ENCODE measurements at regions not wholly inside any gene's neighbourhood (a gene's known extent, or its start where the extent isn't known, plus 50 kb on each side); places are given as distances from the start of the nearest gene placed in this dataset.

- POLR2A ChIA-PET = no interaction called here
- no peaks in the 10 kb centered on the region for H3K27me3 ChIP-seq (ENCODE audit: control insufficient read depth, insufficient read depth, low read length)
- DNase-seq (ENCODE audit: low read depth, low spot score) (no peak), ATAC-seq (no peak)
- H3K4me1 ChIP-seq (ENCODE audit: control insufficient read depth, insufficient read depth, low read length) = no peaks in the 10 kb centered on the region
- no TSS peak for BruUV-seq (replicated peaks)
- no peak overlapping the region for H3K27ac ChIP-seq (ENCODE audit: low read length)
- CTCF ChIA-PET = no interaction called here
- TF ChIP-seq, protein P1, sequence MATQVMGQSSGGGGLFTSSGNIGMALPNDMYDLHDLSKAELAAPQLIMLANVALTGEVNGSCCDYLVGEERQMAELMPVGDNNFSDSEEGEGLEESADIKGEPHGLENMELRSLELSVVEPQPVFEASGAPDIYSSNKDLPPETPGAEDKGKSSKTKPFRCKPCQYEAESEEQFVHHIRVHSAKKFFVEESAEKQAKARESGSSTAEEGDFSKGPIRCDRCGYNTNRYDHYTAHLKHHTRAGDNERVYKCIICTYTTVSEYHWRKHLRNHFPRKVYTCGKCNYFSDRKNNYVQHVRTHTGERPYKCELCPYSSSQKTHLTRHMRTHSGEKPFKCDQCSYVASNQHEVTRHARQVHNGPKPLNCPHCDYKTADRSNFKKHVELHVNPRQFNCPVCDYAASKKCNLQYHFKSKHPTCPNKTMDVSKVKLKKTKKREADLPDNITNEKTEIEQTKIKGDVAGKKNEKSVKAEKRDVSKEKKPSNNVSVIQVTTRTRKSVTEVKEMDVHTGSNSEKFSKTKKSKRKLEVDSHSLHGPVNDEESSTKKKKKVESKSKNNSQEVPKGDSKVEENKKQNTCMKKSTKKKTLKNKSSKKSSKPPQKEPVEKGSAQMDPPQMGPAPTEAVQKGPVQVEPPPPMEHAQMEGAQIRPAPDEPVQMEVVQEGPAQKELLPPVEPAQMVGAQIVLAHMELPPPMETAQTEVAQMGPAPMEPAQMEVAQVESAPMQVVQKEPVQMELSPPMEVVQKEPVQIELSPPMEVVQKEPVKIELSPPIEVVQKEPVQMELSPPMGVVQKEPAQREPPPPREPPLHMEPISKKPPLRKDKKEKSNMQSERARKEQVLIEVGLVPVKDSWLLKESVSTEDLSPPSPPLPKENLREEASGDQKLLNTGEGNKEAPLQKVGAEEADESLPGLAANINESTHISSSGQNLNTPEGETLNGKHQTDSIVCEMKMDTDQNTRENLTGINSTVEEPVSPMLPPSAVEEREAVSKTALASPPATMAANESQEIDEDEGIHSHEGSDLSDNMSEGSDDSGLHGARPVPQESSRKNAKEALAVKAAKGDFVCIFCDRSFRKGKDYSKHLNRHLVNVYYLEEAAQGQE (IDR thresholded peaks at IDR 0.05; ENCODE audit: insufficient read depth in 1 of 2, low read depth in 2 of 2, low read length in 1 of 2) = no peak
- TF ChIP-seq SIN3A (IDR thresholded peaks at IDR 0.05; ENCODE audit: borderline replicate concordance, insufficient read depth, low read depth, low read length) (no peak), TCF7L2 (IDR thresholded peaks at IDR 0.05; ENCODE audit: low read depth, low read length) (no peak), POLR2AphosphoS5 (IDR thresholded peaks at IDR 0.05; ENCODE audit: low read depth, low read length) (no peak), CTCF (IDR thresholded peaks at IDR 0.05) (no peak)
- intact Hi-C loops (cut with micrococcal nuclease; ENCODE audit: unreplicated experiment) (loop anchor here (10.0 kb wide), 1 partner anchor 65 kb away; no protein-coding TSS in a partner anchor), in situ Hi-C loops (cut with HindIII; ENCODE audit: low pct_unique_long_range_greater_than_20kb, low sequenced_read_pairs) (no loop called here)
- H3K36me3 ChIP-seq (ENCODE audit: control insufficient read depth, insufficient read depth, low read length) = no peaks in the 10 kb centered on the region
- no peak overlapping the region for H3K4me3 ChIP-seq (ENCODE audit: low read depth in 2 of 2, low read length in 2 of 2)
- no peaks in the 10 kb centered on the region for H3K9me3 ChIP-seq (ENCODE audit: control insufficient read depth, insufficient read depth, low read depth, low read length)
Measured at GRCh38 chr9:100869326-100869725, 159.2 kb upstream of the PLPPR1 start.

GRCh38 chr9:100879884-100880283 lies 148.6 kb upstream of the PLPPR1 start:
- ATAC-seq = no peak
- TF ChIP-seq SIN3A (IDR thresholded peaks at IDR 0.05; ENCODE audit: borderline replicate concordance, insufficient read depth, low read depth, low read length) (no peak), POLR2AphosphoS5 (IDR thresholded peaks at IDR 0.05; ENCODE audit: low read depth, low read length) (no peak), CTCF (IDR thresholded peaks at IDR 0.05) (no peak), TCF7L2 (IDR thresholded peaks at IDR 0.05; ENCODE audit: low read depth, low read length) (no peak)
- TF ChIP-seq, protein P1 (IDR thresholded peaks at IDR 0.05; ENCODE audit: insufficient read depth in 1 of 2, low read depth in 2 of 2, low read length in 1 of 2) = no peak
- intact Hi-C loops (cut with micrococcal nuclease; ENCODE audit: unreplicated experiment) = no loop called here

More at GRCh38 chr9:100879884-100880283, 148.6 kb upstream of the PLPPR1 start:
- BruUV-seq (replicated peaks) = no TSS peak
- H3K4me3 ChIP-seq (ENCODE audit: low read depth in 2 of 2, low read length in 2 of 2) = no peak overlapping the region
- no peaks in the 10 kb centered on the region for H3K36me3 ChIP-seq (ENCODE audit: control insufficient read depth, insufficient read depth, low read length)
- H3K27me3 ChIP-seq (ENCODE audit: control insufficient read depth, insufficient read depth, low read length) = no peaks in the 10 kb centered on the region
- no peaks in the 10 kb centered on the region for H3K9me3 ChIP-seq (ENCODE audit: control insufficient read depth, insufficient read depth, low read depth, low read length)
- no peaks in the 10 kb centered on the region for H3K4me1 ChIP-seq (ENCODE audit: control insufficient read depth, insufficient read depth, low read length)
- no peak overlapping the region for H3K27ac ChIP-seq (ENCODE audit: low read length)
- ChIA-PET POLR2A (no interaction called here), CTCF (no interaction called here)
- in situ Hi-C loops (cut with HindIII; ENCODE audit: low pct_unique_long_range_greater_than_20kb, low sequenced_read_pairs) = no loop called here
- no peak for DNase-seq (ENCODE audit: low read depth, low spot score)

Data from Panc1 (cell line).